Activated naive CD8-positive, alpha-beta T cell treated with anti-CD3 and anti-CD28 coated beads, Interleukin-2, amount 10 ng/mL, durations not matched to agents 7 days and 5 days (primary cell): ENCODE measurements at regions not wholly inside any gene's neighbourhood (a gene's known extent, or its start where the extent isn't known, plus 50 kb on each side); places are given as distances from the start of the nearest gene placed in this dataset.
A peak's percentile ranks its signal among the peaks of the same experiment; 100 is the strongest.
"Not testable (repeated sequence)": the region's sequence is repeated elsewhere in the genome, so short reads cannot be mapped to it uniquely, and the experiment has no call there.

ENCODE experiments used
- ATAC-seq: fragments of 150-1000 bp; cut with Tn5 transposase; one replicate; pipeline ENCODE4 v1.10.0; 2021; ENCODE audit warnings: low read depth, moderate library complexity
- POLR2A ChIA-PET: fragments of 350-600 bp; sonication (Branson Sonifier 250); formaldehyde crosslinking; loops from one replicate; lab custom pipeline; 2021; ENCODE audit warnings: antibody characterized with exemption; lab: Charles Lee
- DNase-seq: peaks from one replicate; pipeline ENCODE4 v3.0.0; 2021
- H3K27ac Mint-ChIP-seq: one replicate; pipeline ENCODE4 v1.8.0; 2022; ENCODE audit warnings: mild to moderate bottlenecking, mixed read lengths
- H3K27me3 Mint-ChIP-seq: one replicate; pipeline ENCODE4 v1.8.0; 2022; ENCODE audit warnings: mild to moderate bottlenecking, moderate library complexity, mixed read lengths
- H3K36me3 Mint-ChIP-seq: one replicate; pipeline ENCODE4 v1.8.0; 2021; ENCODE audit warnings: mild to moderate bottlenecking, mixed read lengths
- H3K4me1 Mint-ChIP-seq: one replicate; pipeline ENCODE4 v1.8.0; 2021; ENCODE audit warnings: mixed read lengths
- H3K4me3 Mint-ChIP-seq: one replicate; pipeline ENCODE4 v1.8.0; 2022; ENCODE audit warnings: mild to moderate bottlenecking, moderate library complexity, mixed read lengths
- H3K9me3 Mint-ChIP-seq: one replicate; pipeline ENCODE4 v1.8.0; 2021; ENCODE audit warnings: mixed read lengths

DNA sequence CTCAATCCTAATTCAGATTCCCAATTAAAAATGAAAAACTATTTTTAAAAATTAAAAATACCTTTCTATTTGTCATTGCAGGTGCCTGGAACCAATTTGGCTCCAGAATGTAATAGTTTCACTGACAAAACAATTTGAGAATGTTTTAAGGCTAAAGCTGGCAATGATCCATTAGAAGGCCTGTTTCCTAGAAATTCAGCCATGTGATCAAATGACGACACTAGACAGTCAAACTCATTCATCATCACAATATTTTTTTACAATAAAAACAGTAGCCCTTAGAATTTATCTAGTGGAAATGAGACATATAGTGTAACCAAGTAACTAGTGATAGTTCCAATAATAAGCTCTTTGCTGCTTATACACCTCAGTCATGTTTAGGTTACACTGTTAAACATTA is 75.4 kb upstream of the MAP3K1 start:
- POLR2A ChIA-PET: interaction anchor here (0.5 to 0.6 kb wide), 2 partner anchors 51 to 451 kb away, joined by 3 read pairs; no protein-coding TSS in a partner anchor
- peaks cover 1% of the 10 kb centered on the region for H3K9me3 Mint-ChIP-seq
- H3K4me1 Mint-ChIP-seq: peaks cover 19% of the 10 kb centered on the region
- H3K36me3 Mint-ChIP-seq: peaks cover 5% of the 10 kb centered on the region
- H3K27ac Mint-ChIP-seq: no peak overlapping the region
- no peaks in the 10 kb centered on the region for H3K27me3 Mint-ChIP-seq
- ATAC-seq (no peak), DNase-seq (no peak)
- no peak overlapping the region for H3K4me3 Mint-ChIP-seq

DNA sequence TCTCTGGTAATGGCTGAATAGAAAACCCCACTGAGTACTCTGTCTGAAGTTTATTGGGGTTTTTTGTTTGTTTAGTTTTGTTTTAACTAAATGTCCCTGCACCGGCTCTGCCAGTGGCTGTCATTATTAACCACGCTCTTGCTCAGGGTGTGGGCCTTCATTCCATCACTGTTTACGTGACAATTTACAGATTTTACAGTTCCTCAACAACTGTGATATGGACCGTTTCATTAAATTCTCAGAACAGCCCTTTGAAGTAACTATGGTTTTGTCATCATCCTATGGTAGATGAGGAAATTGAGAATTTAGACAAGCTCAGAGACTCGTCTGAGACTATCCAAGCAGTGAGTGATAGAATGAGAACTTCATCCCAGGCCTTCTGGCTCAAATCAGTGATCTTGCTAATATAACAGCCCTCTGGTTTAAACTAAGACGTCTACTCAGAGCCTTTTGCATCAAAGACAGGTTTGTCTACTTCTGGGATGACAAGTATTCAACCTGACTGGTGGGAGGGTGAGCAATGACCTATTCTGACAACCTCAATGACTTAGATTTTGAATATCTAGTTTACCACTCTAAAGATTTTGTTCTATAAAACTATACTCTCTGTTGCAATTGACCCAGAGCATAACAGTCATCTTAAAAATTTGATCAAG is 77.3 kb upstream of the MAP3K1 start:
- peaks cover 5% of the 10 kb centered on the region for H3K36me3 Mint-ChIP-seq
- POLR2A ChIA-PET: interaction anchor here (1.8 kb wide), 1 partner anchor 77 kb away, joined by 7 read pairs; the partner anchor contains the start of gene MAP3K1
- no peak overlapping the region for H3K4me3 Mint-ChIP-seq
- no peak overlapping the region for H3K27ac Mint-ChIP-seq
- peaks cover 19% of the 10 kb centered on the region for H3K4me1 Mint-ChIP-seq
- DNase-seq: no peak
- no peaks in the 10 kb centered on the region for H3K27me3 Mint-ChIP-seq
- ATAC-seq: no peak
- H3K9me3 Mint-ChIP-seq: peaks cover 1% of the 10 kb centered on the region

DNA sequence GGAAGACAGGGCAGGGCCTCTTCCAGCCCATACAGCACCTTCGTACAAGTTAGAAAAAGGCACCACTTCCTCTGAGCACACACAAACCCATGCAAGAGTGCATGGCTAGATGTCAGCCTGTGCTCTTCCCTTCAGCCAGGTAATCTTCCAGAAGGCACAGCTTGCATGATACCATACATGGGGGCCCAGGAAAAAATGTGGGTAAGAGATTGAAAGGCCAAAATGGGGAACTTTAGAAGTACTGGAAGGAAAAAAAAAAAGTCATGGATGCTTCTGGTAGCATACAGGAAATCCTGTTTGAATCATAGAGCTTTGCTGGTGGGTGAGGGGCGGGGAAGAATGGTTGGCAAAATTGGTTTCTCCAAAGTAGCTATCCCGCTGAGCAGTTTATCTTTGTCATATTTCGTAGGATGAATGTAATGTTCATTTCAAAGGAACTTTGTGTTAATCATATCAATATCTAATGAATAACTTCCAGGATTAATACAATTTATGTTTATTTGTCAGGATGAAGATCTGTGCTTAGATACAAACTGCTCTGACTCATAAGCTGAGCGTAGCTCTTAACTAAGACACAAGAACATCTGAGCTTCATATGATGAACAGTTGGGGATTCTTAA is 78.2 kb upstream of the MAP3K1 start:
- DNase-seq (peak; percentile 28), ATAC-seq (peak; percentile 56)
- Mint-ChIP-seq H3K4me1 (peaks cover 19% of the 10 kb centered on the region), H3K4me3 (peak overlapping the region; percentile 56), H3K36me3 (peaks cover 5% of the 10 kb centered on the region), H3K27me3 (no peaks in the 10 kb centered on the region), H3K9me3 (peaks cover 1% of the 10 kb centered on the region), H3K27ac (peak overlapping the region; percentile 93)
- POLR2A ChIA-PET: interaction anchor here (1.0 to 1.8 kb wide), 4 partner anchors 12 to 124 kb away, joined by 3 to 7 read pairs (median 6); partner anchors contain the start of gene MAP3K1

DNA sequence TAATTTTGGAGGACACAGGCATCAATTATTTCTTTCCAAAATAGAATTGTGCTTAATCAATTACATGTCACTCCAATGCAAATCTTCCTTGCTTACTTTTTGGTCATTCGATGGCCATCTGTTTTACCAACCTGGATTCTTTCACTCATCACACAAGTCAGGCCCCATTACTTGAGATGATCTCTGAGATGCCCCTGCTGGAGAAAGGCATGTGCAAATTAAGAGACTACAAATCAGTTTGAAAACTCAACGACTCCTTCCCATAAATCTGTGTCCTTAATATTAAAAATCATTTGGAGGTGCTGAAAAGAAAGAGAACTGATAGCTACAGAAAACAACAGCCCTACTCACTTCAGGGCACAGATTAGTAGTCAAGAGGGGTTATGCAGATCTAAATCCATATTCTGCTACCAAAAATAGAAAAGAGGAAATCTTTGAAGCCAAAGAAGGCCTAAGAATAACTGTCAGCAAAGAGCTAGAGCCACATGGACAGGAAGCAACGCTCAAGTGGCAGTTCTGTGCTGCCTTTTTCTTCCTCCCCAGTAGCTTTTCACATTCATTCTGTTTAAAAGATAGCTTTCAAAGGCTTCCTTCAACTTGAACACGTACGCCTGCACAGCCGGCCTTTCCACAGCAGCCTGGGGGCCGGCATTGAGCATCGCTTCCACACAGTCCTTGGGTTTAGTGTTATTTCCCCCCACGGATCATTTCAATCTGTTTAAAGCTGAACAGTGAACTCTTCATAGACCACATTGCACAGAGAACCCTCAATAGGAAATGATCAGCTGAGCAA is 79.3 kb upstream of the MAP3K1 start:
- DNase-seq (peak; percentile 43), ATAC-seq (peak; percentile 71)
- POLR2A ChIA-PET: interaction anchor here (0.6 to 1.8 kb wide), 7 partner anchors 13 to 147 kb away, joined by 3 to 7 read pairs (median 3); partner anchors contain the start of gene MAP3K1
- Mint-ChIP-seq H3K9me3 (peaks cover 3% of the 10 kb centered on the region), H3K27me3 (no peaks in the 10 kb centered on the region), H3K4me1 (peaks cover 19% of the 10 kb centered on the region), H3K4me3 (peak overlapping the region; percentile 56), H3K36me3 (peaks cover 6% of the 10 kb centered on the region), H3K27ac (peak overlapping the region; percentile 93)

DNA sequence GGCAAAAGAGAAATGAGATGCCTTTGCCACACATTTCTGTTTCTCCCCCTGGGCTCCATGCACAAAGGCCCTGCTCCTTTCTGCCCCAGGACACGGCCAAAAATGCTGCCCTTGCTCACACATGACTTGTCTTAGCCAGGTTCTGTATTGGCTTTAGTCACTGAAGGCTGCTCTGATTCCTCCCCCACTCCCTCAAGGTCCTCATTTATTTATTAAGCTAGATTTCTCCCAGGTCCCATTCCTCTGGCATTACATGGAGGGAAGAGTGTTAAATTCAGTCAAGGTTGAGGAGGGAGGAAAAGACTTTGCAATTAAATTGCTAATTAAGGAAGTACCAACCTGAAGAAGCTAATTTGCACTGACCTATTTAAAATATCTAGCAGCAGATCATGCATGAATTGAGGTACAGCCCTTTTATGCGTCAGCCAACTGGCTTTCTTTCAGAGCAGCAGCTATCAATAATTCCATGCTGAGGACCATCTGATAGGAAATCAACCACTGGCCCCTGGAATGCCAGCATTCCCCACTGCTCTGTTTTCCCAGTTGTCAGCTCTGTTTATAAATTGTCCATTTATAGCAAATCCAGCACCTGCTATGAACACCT is 81.2 kb upstream of the MAP3K1 start:
- DNase-seq: no peak
- POLR2A ChIA-PET: no interaction called here
- no peak for ATAC-seq
- Mint-ChIP-seq H3K4me3 (no peak overlapping the region), H3K4me1 (peaks cover 22% of the 10 kb centered on the region), H3K27ac (no peak overlapping the region), H3K27me3 (no peaks in the 10 kb centered on the region), H3K9me3 (peaks cover 2% of the 10 kb centered on the region), H3K36me3 (peaks cover 7% of the 10 kb centered on the region)

DNA sequence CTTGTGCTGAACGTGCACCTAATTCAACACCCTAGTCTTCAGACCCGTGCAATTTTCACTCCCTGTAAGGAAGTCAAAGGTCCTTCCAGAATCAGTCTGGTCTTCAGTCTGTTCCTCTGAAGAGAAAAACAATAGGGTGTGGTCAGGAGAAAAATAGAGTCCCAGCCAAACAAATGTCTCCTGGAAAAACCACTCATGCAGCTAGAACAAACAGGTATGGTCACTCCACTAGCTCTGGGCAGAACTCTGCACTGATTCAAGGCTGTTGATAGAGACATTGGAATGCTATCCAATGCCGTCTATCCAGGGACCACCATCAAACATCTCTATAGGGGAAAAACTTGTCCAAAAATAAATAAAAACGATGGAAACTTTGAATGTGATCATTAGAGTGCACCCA is 81.8 kb upstream of the MAP3K1 start:
- Mint-ChIP-seq H3K36me3 (peaks cover 7% of the 10 kb centered on the region), H3K27ac (peak overlapping the region; percentile 10), H3K4me1 (peaks cover 22% of the 10 kb centered on the region), H3K9me3 (peaks cover 2% of the 10 kb centered on the region), H3K4me3 (no peak overlapping the region), H3K27me3 (peaks cover 3% of the 10 kb centered on the region)
- POLR2A ChIA-PET: no interaction called here
- DNase-seq: no peak
- no peak for ATAC-seq

DNA sequence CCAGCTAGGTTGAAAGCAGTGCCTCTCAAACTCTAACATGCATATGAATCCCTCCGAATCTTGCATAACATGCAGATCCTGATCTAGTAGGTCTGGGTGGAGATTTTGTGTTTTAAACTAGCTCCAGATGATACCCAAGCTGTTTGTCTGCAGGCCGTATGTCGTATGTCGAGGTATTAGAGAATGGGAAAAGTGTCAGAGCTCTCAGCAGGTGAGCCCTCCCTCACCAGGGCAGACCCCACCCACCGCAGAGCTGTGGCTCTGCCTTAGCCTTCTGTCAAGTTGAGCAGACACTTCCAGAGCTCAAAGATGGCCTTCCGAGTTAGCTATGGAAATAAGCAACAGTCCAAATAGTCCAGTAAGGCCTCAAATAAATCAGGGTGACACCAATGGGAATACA is 83.2 kb upstream of the MAP3K1 start:
- Mint-ChIP-seq H3K4me3 (no peak overlapping the region), H3K27ac (no peak overlapping the region), H3K4me1 (peaks cover 19% of the 10 kb centered on the region), H3K27me3 (peaks cover 4% of the 10 kb centered on the region), H3K9me3 (peaks cover 2% of the 10 kb centered on the region), H3K36me3 (peaks cover 7% of the 10 kb centered on the region)
- no peak for ATAC-seq
- POLR2A ChIA-PET: no interaction called here
- DNase-seq: no peak

DNA sequence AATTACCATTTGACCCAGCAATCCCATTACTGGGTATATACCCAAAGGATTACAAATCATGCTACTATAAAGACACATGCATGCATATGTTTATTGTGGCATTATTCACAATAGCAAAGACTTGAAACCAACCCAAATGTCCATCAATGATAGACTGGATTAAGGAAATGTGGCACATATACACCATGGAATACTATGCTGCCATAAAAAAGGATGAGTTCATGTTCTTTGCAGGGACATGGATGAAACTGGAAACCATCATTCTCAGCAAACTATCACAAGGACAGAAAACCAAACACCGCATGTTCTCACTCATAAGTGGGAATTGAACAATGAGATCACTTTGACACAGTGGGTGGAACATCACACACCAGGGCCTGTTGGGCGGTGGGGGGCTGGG is 83.9 kb upstream of the MAP3K1 start:
- H3K27me3 Mint-ChIP-seq, DNase-seq, H3K27ac Mint-ChIP-seq, POLR2A ChIA-PET, H3K36me3 Mint-ChIP-seq, H3K9me3 Mint-ChIP-seq, H3K4me3 Mint-ChIP-seq, ATAC-seq: not testable (repeated sequence)
- peaks cover 13% of the 10 kb centered on the region for H3K4me1 Mint-ChIP-seq

DNA sequence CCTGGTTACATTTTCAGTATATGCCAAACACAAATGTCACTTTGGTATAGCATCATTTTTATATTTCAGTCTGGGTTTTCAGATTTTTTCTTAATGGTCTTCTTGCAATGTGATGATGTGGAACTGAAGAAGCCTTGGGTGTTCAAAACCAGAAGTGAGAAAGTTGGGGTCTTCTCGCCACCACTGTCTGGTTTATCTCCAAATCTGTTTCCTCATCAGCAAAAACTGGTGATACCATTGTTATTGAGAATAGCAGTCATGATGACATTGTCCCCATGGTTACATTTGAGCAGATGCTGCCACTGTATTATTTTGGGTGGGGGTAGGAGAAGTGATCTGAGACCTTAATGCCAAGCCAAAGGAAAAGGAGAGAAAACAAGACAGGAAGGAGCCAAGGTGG is 85.9 kb upstream of the MAP3K1 start:
- H3K4me3 Mint-ChIP-seq: no peak overlapping the region
- POLR2A ChIA-PET: interaction anchor here (0.5 kb wide), 1 partner anchor 119 kb away, joined by 3 read pairs; no protein-coding TSS in a partner anchor
- ATAC-seq: no peak

DNA sequence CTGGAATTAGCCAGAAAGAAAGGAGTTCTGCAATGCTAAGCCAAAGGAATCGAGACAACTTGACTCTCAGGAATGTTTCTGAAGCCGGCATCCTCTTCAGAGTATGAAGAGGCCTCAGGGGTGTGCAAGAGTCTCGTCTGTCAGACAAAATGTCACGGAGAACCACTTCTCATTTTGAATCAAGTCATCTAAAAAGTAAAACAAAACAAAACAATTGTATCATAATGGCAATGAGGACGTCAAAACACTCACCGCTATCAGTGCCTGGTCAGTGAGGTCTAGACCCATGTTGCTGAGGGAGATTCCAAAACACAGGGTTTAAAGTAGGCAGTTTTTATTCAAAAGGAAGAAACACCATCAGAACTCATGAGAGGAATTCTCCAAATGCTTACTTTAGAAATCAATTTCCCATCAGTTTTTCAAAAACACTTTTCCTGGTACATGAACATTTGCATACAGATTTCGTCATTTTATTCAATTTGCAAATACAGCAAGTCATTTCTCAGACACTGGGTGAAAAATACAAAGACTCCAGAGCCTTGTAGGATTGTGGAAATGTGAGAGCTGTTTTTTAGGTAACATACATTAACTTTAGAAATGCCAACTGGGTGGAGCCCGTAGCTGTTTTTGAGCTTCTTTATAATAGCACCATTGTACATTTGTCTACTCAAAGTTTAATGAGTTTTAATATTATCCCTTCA is 89.5 kb upstream of the MAP3K1 start:
- H3K4me3 Mint-ChIP-seq: no peak overlapping the region
- peaks cover 4% of the 10 kb centered on the region for H3K36me3 Mint-ChIP-seq
- H3K9me3 Mint-ChIP-seq: peaks cover 2% of the 10 kb centered on the region
- no peak for ATAC-seq
- DNase-seq: no peak
- H3K27ac Mint-ChIP-seq: no peak overlapping the region
- peaks cover 11% of the 10 kb centered on the region for H3K27me3 Mint-ChIP-seq
- peaks cover 4% of the 10 kb centered on the region for H3K4me1 Mint-ChIP-seq
- POLR2A ChIA-PET: no interaction called here

More for the DNA sequence above, 85.9 kb upstream of the MAP3K1 start:
- Mint-ChIP-seq H3K36me3 (peaks cover 5% of the 10 kb centered on the region), H3K9me3 (peaks cover 3% of the 10 kb centered on the region), H3K27ac (no peak overlapping the region), H3K4me1 (peaks cover 4% of the 10 kb centered on the region), H3K27me3 (peaks cover 6% of the 10 kb centered on the region)
- no peak for DNase-seq

DNA sequence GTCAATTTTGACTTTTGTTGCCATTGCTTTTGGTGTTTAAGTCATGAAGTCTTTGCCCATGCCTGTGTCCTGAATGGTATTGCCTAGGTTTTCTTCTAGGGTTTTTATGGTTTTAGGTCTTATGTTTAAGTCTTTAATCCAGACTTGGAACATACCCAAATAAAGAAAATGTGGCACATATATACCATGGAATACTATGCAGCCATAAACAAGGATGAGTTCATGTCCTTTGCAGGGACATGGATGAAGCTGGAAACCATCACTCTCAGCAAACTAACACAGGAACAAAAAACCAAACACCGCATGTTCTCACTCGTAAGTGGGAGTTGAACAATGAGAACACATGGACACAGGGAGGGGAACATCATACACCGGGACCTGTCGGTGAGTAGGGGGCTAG is 90.5 kb upstream of the MAP3K1 start:
- not testable (repeated sequence) for ATAC-seq, H3K27ac Mint-ChIP-seq

DNA sequence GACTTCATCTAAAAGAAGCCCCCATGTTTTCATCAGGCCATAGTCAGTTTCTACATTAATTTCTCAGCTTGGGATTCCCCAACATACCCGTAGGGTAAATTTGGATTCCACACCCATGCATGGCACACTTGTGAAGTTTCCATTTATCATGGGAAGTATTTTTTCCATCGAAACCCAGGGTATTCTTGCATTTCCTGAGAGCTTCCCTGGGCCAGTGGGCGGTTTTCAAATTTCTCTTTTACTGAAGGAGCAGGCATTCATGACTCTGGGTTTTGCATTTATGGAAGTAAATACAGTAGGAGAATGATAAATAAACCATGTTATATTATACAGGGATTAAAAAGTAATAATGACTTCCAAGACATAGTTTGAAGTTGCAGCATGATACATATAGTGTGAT is 93.0 kb upstream of the MAP3K1 start:
- Mint-ChIP-seq H3K4me3 (no peak overlapping the region), H3K27ac (no peak overlapping the region), H3K4me1 (no peaks in the 10 kb centered on the region), H3K9me3 (peaks cover 2% of the 10 kb centered on the region), H3K36me3 (peaks cover 4% of the 10 kb centered on the region), H3K27me3 (peaks cover 19% of the 10 kb centered on the region)
- POLR2A ChIA-PET: no interaction called here
- no peak for ATAC-seq
- no peak for DNase-seq

More for the DNA sequence above, 90.5 kb upstream of the MAP3K1 start:
- DNase-seq, POLR2A ChIA-PET, H3K9me3 Mint-ChIP-seq, H3K4me3 Mint-ChIP-seq, H3K4me1 Mint-ChIP-seq, H3K36me3 Mint-ChIP-seq: not testable (repeated sequence)
- H3K27me3 Mint-ChIP-seq: peaks cover 15% of the 10 kb centered on the region
